ENCODE measurements at regions not wholly inside any gene's neighbourhood (a gene's known extent, or its start where the extent isn't known, plus 50 kb on each side); places are given as distances from the start of the nearest gene placed in this dataset.
"Not testable (repeated sequence)": the region's sequence is repeated elsewhere in the genome, so short reads cannot be mapped to it uniquely, and the experiment has no call there.

- not testable (repeated sequence) for TF ChIP-seq CTCF (IDR thresholded peaks at IDR 0.05; ENCODE audit: low read length); EZH2 (IDR thresholded peaks at IDR 0.05; ENCODE audit: borderline replicate concordance, low read length)
Measured at GRCh38 chr1:66481215-66481614, 52.7 kb upstream of the SGIP1 start.

All from OCI-LY1 (cell line).